H1 (cell line): ENCODE measurements at regions not wholly inside any gene's neighbourhood (a gene's known extent, or its start where the extent isn't known, plus 50 kb on each side); places are given as distances from the start of the nearest gene placed in this dataset.

Source experiments
- CTCF ChIA-PET: fragments of 300-600 bp; sonication (Branson Sonifier 250); formaldehyde crosslinking; loops from one replicate; lab custom pipeline; 2021; ENCODE audit not compliant: partially characterized antibody; lab: Charles Lee
- POLR2A ChIA-PET: fragments of 300-600 bp; sonication (Branson Sonifier 250); formaldehyde crosslinking; loops from one replicate; lab custom pipeline; 2021; ENCODE audit warnings: inconsistent platforms; ENCODE audit not compliant: partially characterized antibody; lab: Charles Lee
- DNase-seq, 2 experiments: peaks; one replicate each; pipeline versions ENCODE4 v3.0.0 to v3.0.0-alpha.2; 2010 to 2022; ENCODE audit warnings: low spot score in 2 of 2, low read depth in 1 of 2, mixed read lengths in 1 of 2
- FAIRE-seq: peaks from 2 replicates; lab custom pipeline; 2011; peaks lifted over from hg19 to GRCh38; lab: Jason Lieb, UNC
- H2AFZ ChIP-seq: 2 replicates; pipeline ENCODE4 v1.8.1; 2012; ENCODE audit warnings: low read length, inconsistent platforms
- H2AK5ac ChIP-seq: 2 replicates; pipeline ENCODE4 v1.6.1; 2013; ENCODE audit warnings: low read depth, low read length
- H2BK120ac ChIP-seq: replicated peaks from 2 replicates; pipeline ENCODE3; 2013; ENCODE audit warnings: low read depth, low read length, inconsistent platforms
- H2BK12ac ChIP-seq: 2 replicates; pipeline ENCODE4 v1.6.1; 2013; ENCODE audit warnings: low read depth, low read length
- H2BK15ac ChIP-seq: 2 replicates; pipeline ENCODE4 v1.6.1; 2013; ENCODE audit warnings: low read length
- H2BK20ac ChIP-seq: 2 replicates; pipeline ENCODE4 v1.6.1; 2013; ENCODE audit warnings: low read length
- H2BK5ac ChIP-seq: 2 replicates; pipeline ENCODE4 v1.6.1; 2013; ENCODE audit warnings: low read depth, low read length
- H3K14ac ChIP-seq: 2 replicates; pipeline ENCODE4 v1.6.1; 2013; ENCODE audit warnings: inconsistent platforms; ENCODE audit not compliant: insufficient read length
- H3K18ac ChIP-seq: 2 replicates; pipeline ENCODE4 v1.6.1; 2013; ENCODE audit warnings: low read length; ENCODE audit errors: extremely low read depth
- H3K23ac ChIP-seq: 2 replicates; pipeline ENCODE4 v1.6.1; 2013; ENCODE audit warnings: inconsistent platforms; ENCODE audit not compliant: insufficient read length
- H3K23me2 ChIP-seq: 2 replicates; pipeline ENCODE4 v1.6.1; 2013; ENCODE audit warnings: low read depth, low read length
- H3K27ac ChIP-seq: 2 replicates; pipeline ENCODE4 v1.6.1; 2011; ENCODE audit warnings: low read depth, low read length, inconsistent platforms
- H3K27me3 ChIP-seq, 4 experiments: replicated peaks in 1 of 4; 1 replicate in 1 of 4; 2 replicates in 3 of 4; pipeline versions ENCODE4 v1.6.1 to v1.8.1; 2011 to 2013; ENCODE audit warnings: low read length in 3 of 4, mild to moderate bottlenecking in 3 of 4, inconsistent platforms in 2 of 4, mixed read lengths in 2 of 4, moderate library complexity in 1 of 4; ENCODE audit not compliant: control insufficient read depth in 3 of 4, insufficient read depth in 3 of 4; ENCODE audit errors: extremely low read depth in 1 of 4
- H3K36me3 ChIP-seq, 4 experiments: 2 replicates each; pipeline versions ENCODE4 v1.6.1 to v1.8.1; 2011 to 2013; ENCODE audit warnings: mild to moderate bottlenecking in 4 of 4, low read length in 3 of 4, moderate library complexity in 2 of 4, control low read depth in 1 of 4, inconsistent platforms in 1 of 4; ENCODE audit not compliant: insufficient read depth in 4 of 4, control insufficient read depth in 2 of 4
- H3K4ac ChIP-seq: replicated peaks from 2 replicates; pipeline ENCODE3; 2013; ENCODE audit warnings: low read length, low read depth, mixed read lengths, inconsistent platforms; ENCODE audit not compliant: insufficient read length
- H3K4me1 ChIP-seq, 4 experiments: replicated peaks in 1 of 4; 1 replicate in 1 of 4; 2 replicates in 3 of 4; pipeline versions ENCODE4 v1.6.1 to v1.8.1; 2011 to 2013; ENCODE audit warnings: low read length in 3 of 4, inconsistent platforms in 2 of 4, mixed read lengths in 1 of 4; ENCODE audit not compliant: insufficient read depth in 4 of 4, control insufficient read depth in 3 of 4
- H3K4me2 ChIP-seq, 2 experiments: 2 replicates each; pipeline versions ENCODE4 v1.6.1 to v1.8.1; 2011 to 2013; ENCODE audit warnings: low read depth in 2 of 2, low read length in 2 of 2, control low read depth in 1 of 2, inconsistent platforms in 1 of 2, mild to moderate bottlenecking in 1 of 2; ENCODE audit not compliant: insufficient read depth in 1 of 2
- H3K4me3 ChIP-seq, 4 experiments: fragments of 200-600, 300-600 bp in 1 of 4; sonication (generic), shearing (Covaris generic), sonication (Bioruptor Twin) in 1 of 4; 2 replicates each; pipeline versions ENCODE4 v1.5.1 to v1.8.1; 2011 to 2016; ENCODE audit warnings: low read length in 4 of 4, low read depth in 3 of 4, control low read depth in 2 of 4, inconsistent platforms in 2 of 4, mild to moderate bottlenecking in 2 of 4, mixed read lengths in 1 of 4, moderate library complexity in 1 of 4; ENCODE audit not compliant: insufficient read depth in 2 of 4; ENCODE audit errors: extremely low read depth in 1 of 4
- H3K56ac ChIP-seq: replicated peaks from 2 replicates; pipeline ENCODE3; 2013; ENCODE audit warnings: low read depth, mild to moderate bottlenecking, mixed read lengths, low read length, inconsistent platforms; ENCODE audit not compliant: insufficient read length
- H3K79me1 ChIP-seq: 2 replicates; pipeline ENCODE4 v1.6.1; 2013; ENCODE audit warnings: low read depth, low read length, control low read depth
- H3K79me2 ChIP-seq, 2 experiments: 2 replicates each; pipeline versions ENCODE4 v1.6.1 to v1.8.1; 2012 to 2013; ENCODE audit warnings: low read length in 2 of 2, mild to moderate bottlenecking in 2 of 2, inconsistent platforms in 1 of 2; ENCODE audit not compliant: insufficient read depth in 2 of 2, control insufficient read depth in 1 of 2
- H3K9ac ChIP-seq, 4 experiments: replicated peaks in 1 of 4; 1 replicate in 1 of 4; 2 replicates in 3 of 4; pipeline versions ENCODE4 v1.6.1 to v1.8.1; 2011 to 2013; ENCODE audit warnings: low read depth in 3 of 4, low read length in 3 of 4, control low read depth in 2 of 4, mild to moderate bottlenecking in 2 of 4, moderate library complexity in 2 of 4, inconsistent platforms in 1 of 4; ENCODE audit errors: extremely low read depth in 1 of 4
- H3K9me3 ChIP-seq, 2 experiments: 2 replicates each; pipeline versions ENCODE4 v1.6.1 to v1.8.1; 2012 to 2013; ENCODE audit warnings: mild to moderate bottlenecking in 2 of 2, moderate library complexity in 2 of 2, control low read depth in 1 of 2, inconsistent platforms in 1 of 2, low read depth in 1 of 2, low read length in 1 of 2, mixed read lengths in 1 of 2; ENCODE audit not compliant: insufficient read depth in 2 of 2
- H4K20me1 ChIP-seq, 2 experiments: replicated peaks in 1 of 2; 2 replicates each; pipeline versions ENCODE3 to v1.8.1; 2011 to 2013; ENCODE audit warnings: inconsistent platforms in 2 of 2, low read length in 2 of 2, mild to moderate bottlenecking in 1 of 2; ENCODE audit not compliant: insufficient read depth in 2 of 2, control insufficient read depth in 1 of 2
- H4K5ac ChIP-seq: 2 replicates; pipeline ENCODE4 v1.6.1; 2013; ENCODE audit warnings: low read length, low read depth, mixed read lengths, inconsistent platforms; ENCODE audit not compliant: insufficient read length
- H4K8ac ChIP-seq: 2 replicates; pipeline ENCODE4 v1.8.0; 2013; ENCODE audit warnings: mild to moderate bottlenecking, moderate library complexity, low read length, inconsistent platforms; ENCODE audit not compliant: insufficient read depth; ENCODE audit errors: extremely low read depth
- H4K91ac ChIP-seq: replicated peaks from 2 replicates; pipeline ENCODE3; 2013; ENCODE audit warnings: low read length, mixed read lengths, inconsistent platforms; ENCODE audit not compliant: insufficient read length
- BCL11A ChIP-seq, 2 experiments: IDR thresholded peaks; one replicate each; pipeline ENCODE4 v1.6.1; 2011; ENCODE audit warnings: low read depth in 2 of 2, low read length in 2 of 2, mild to moderate bottlenecking in 2 of 2
- BRCA1 ChIP-seq: IDR thresholded peaks from 2 replicates; pipeline ENCODE4 v1.6.1; 2012; ENCODE audit warnings: low read depth, low read length, improper control_type of control experiment
- CHD2 ChIP-seq: IDR thresholded peaks from 2 replicates; pipeline ENCODE4 v1.6.1; 2012; ENCODE audit warnings: low read length, improper control_type of control experiment
- EZH2 ChIP-seq: fragments of 200-600 bp; sonication (generic); IDR thresholded peaks from 2 replicates; pipeline ENCODE4 v1.7.1; 2012; ENCODE audit warnings: low read depth, mild to moderate bottlenecking, moderate library complexity, low read length, inconsistent platforms; ENCODE audit not compliant: severe bottlenecking
- FOSL1 ChIP-seq: IDR thresholded peaks from 2 replicates; pipeline ENCODE4 v1.6.1; 2011; ENCODE audit warnings: mild to moderate bottlenecking, low read depth, low read length, moderate library complexity; ENCODE audit not compliant: insufficient read depth
- HDAC6 ChIP-seq: IDR thresholded peaks from one replicate; pipeline ENCODE4 v1.7.1; 2012; ENCODE audit warnings: low read depth, mild to moderate bottlenecking, inconsistent platforms, low read length, moderate library complexity
- KDM1A ChIP-seq: fragments of 200-600, 300-600 bp; sonication (generic); IDR thresholded peaks from 2 replicates; pipeline ENCODE4 v1.7.1; 2016; ENCODE audit warnings: mild to moderate bottlenecking, low read length, borderline replicate concordance
- RAD21 ChIP-seq, 2 experiments: IDR thresholded peaks in 1 of 2; conservative IDR thresholded peaks in 1 of 2; 2 replicates each; pipeline ENCODE4 v1.6.1; 2011; ENCODE audit warnings: low read depth in 2 of 2, low read length in 2 of 2, improper control_type of control experiment in 1 of 2, inconsistent platforms in 1 of 2, mild to moderate bottlenecking in 1 of 2, moderate library complexity in 1 of 2
- RBBP5 ChIP-seq: IDR thresholded peaks from 2 replicates; pipeline ENCODE4 v1.7.1; 2012; ENCODE audit warnings: low read depth, mild to moderate bottlenecking, inconsistent platforms, low read length, moderate library complexity, borderline replicate concordance
- RFX5 ChIP-seq: IDR thresholded peaks from 2 replicates; pipeline ENCODE4 v1.6.1; 2011; ENCODE audit warnings: low read depth, low read length, improper control_type of control experiment, borderline replicate concordance
- RNF2 ChIP-seq: fragments of 200-900, 300-1000 bp; sonication (generic); IDR thresholded peaks from 2 replicates; pipeline ENCODE4 v1.7.1; 2016; ENCODE audit warnings: borderline replicate concordance, low read depth, mild to moderate bottlenecking, antibody characterized with exemption, low read length; ENCODE audit not compliant: poor library complexity, severe bottlenecking; ENCODE audit errors: missing control alignments
- SAP30 ChIP-seq: fragments of 300-600 bp; sonication (generic); IDR thresholded peaks from 2 replicates; pipeline ENCODE4 v1.7.1; 2012; ENCODE audit warnings: low read length, moderate library complexity, mild to moderate bottlenecking, inconsistent platforms; ENCODE audit not compliant: insufficient read depth, insufficient replicate concordance
- SRF ChIP-seq: IDR thresholded peaks from 2 replicates; pipeline ENCODE4 v1.6.1; 2011; ENCODE audit warnings: mild to moderate bottlenecking, low read depth, low read length, moderate library complexity
- TBP ChIP-seq: IDR thresholded peaks from 2 replicates; pipeline ENCODE4 v1.6.1; 2011; ENCODE audit warnings: low read depth, low read length, improper control_type of control experiment
- TCF12 ChIP-seq: IDR thresholded peaks from 2 replicates; pipeline ENCODE4 v1.6.1; 2011; ENCODE audit warnings: low read depth, mild to moderate bottlenecking, low read length
- TEAD4 ChIP-seq: IDR thresholded peaks from 2 replicates; pipeline ENCODE4 v1.6.1; 2012; ENCODE audit warnings: low read depth, low read length, inconsistent platforms, mixed read lengths

DNA sequence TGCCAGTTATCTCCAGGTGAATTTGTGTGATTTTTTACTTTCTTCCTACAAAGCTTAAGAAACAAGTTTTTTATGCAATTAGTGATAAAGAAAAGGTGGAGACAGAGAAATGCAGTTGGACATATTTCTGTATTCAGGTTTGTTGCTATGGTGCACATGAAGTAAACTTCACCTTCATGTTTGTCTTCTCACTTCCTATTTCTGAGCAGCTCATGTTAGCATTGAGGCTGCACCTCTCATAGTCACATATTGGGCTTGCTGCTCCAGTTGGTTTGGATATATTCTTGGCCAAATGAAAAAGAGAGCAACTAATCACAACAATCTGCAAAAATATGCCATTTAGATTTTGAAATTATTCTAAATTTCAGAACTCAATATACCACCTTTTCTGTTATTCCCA, 475.6 kb upstream of the ZWINT start:
- Histone ChIP-seq H3K36me3 (no peaks in the 10 kb centered on the region), H2BK15ac (no peak overlapping the region), H3K56ac (no peak overlapping the region), H3K4me2 (no peak overlapping the region), H3K79me2 (no peaks in the 10 kb centered on the region), H4K91ac (no peak overlapping the region), H3K27ac (no peak overlapping the region), H3K4ac (no peak overlapping the region), H2BK5ac (no peak overlapping the region), H2AK5ac (no peak overlapping the region), H3K23ac (no peak overlapping the region), H3K9ac (no peak overlapping the region), H4K8ac (no peak overlapping the region), H3K14ac (no peak overlapping the region), H3K79me1 (no peaks in the 10 kb centered on the region), H2AFZ (no peak overlapping the region), H3K9me3 (no peaks in the 10 kb centered on the region), H2BK120ac (no peak overlapping the region), H3K4me1 (no peaks in the 10 kb centered on the region), H3K23me2 (no peaks in the 10 kb centered on the region; the same call in 1 of the 2 replicates), H3K4me3 (no peak overlapping the region), H4K5ac (no peak overlapping the region), H3K27me3 (no peaks in the 10 kb centered on the region), H3K18ac (no peak overlapping the region), H2BK20ac (no peak overlapping the region), H2BK12ac (no peak overlapping the region), H4K20me1 (no peaks in the 10 kb centered on the region)
- DNase-seq: no peak
- no peak for FAIRE-seq
- ChIA-PET CTCF (no interaction called here), POLR2A (no interaction called here)
- TF ChIP-seq RNF2 (no peak), EZH2 (no peak), CHD2 (no peak), TBP (no peak), SRF (no peak), TEAD4 (no peak), FOSL1 (no peak), RBBP5 (no peak), RFX5 (no peak), RAD21 (IDR thresholded peaks at IDR 0.05 in 1 of 2, conservative IDR thresholded peaks at IDR 0.05 in 1 of 2; ENCODE audit: low read depth in 2 of 2, low read length in 2 of 2) (no peak), BRCA1 (no peak), BCL11A (IDR thresholded peaks at IDR 0.05; ENCODE audit: low read depth in 2 of 2, low read length in 2 of 2) (no peak), TCF12 (no peak), KDM1A (no peak), SAP30 (no peak), HDAC6 (no peak)
